ENCODE measurements at regions not wholly inside any gene's neighbourhood (a gene's known extent, or its start where the extent isn't known, plus 50 kb on each side); places are given as distances from the start of the nearest gene placed in this dataset.
A peak's percentile ranks its signal among the peaks of the same experiment; 100 is the strongest.

DNA sequence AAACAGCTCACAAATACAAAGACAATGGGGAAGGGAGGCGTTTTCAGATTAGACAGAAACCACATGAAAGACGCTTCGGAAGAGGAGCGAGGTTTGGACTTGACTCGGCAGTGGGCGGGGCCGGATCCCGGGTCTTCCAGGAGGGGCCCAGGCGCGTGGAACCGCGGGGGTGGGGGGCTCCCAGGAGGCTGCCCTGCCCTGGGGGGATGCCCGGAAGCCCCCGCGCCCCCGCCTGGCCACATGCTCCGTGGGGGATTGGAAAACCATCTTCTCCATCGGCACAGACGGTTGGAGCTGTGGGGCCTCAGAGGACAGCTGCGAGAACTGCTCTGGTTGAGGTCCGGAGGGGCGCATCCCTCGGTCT, 186.0 kb upstream of the SHH start:
- Histone ChIP-seq H3K9me3 (no peaks in the 10 kb centered on the region), H3K4me1 (no peaks in the 10 kb centered on the region), H3K27me3 (peaks cover 0 to 24% of the 10 kb centered on the region in 2 donors), H3K36me3 (no peaks in the 10 kb centered on the region), H3K4me3 (peak overlapping the region in 2 of 3 donors; percentile 24 to 26), H3K27ac (no peak overlapping the region)
- intact Hi-C loops (cut with DNase I; ENCODE audit: low total_unique reads), result no loop called here
- DNase-seq (ENCODE audit: low spot score in 2 of 2), result peak in 1 of 2 donors; percentile 31
- TF ChIP-seq POLR2A (IDR thresholded peaks at IDR 0.05) (no peak), POLR2AphosphoS5 (IDR thresholded peaks at IDR 0.05) (no peak), CTCF (IDR thresholded peaks at IDR 0.05) (no peak)

GRCh38 chr7:155997431-155998327, 185.4 kb upstream of the SHH start:
- peaks cover 0 to 24% of the 10 kb centered on the region in 2 donors for H3K27me3 ChIP-seq
- peak overlapping the region in 2 of 3 donors; percentile 24 to 26 for H3K4me3 ChIP-seq
- no peak overlapping the region for H3K27ac ChIP-seq
- peak in 1 of 2 donors; percentile 22 for DNase-seq (ENCODE audit: low spot score in 2 of 2)
- no peak for TF ChIP-seq POLR2AphosphoS5 (IDR thresholded peaks at IDR 0.05)
- no peak for TF ChIP-seq CTCF (IDR thresholded peaks at IDR 0.05)
- no peak for TF ChIP-seq POLR2A (IDR thresholded peaks at IDR 0.05)
- no peaks in the 10 kb centered on the region for H3K4me1 ChIP-seq
- intact Hi-C loops (cut with DNase I; ENCODE audit: low total_unique reads), result no loop called here
- H3K36me3 ChIP-seq, result no peaks in the 10 kb centered on the region
- no peaks in the 10 kb centered on the region for H3K9me3 ChIP-seq

DNA sequence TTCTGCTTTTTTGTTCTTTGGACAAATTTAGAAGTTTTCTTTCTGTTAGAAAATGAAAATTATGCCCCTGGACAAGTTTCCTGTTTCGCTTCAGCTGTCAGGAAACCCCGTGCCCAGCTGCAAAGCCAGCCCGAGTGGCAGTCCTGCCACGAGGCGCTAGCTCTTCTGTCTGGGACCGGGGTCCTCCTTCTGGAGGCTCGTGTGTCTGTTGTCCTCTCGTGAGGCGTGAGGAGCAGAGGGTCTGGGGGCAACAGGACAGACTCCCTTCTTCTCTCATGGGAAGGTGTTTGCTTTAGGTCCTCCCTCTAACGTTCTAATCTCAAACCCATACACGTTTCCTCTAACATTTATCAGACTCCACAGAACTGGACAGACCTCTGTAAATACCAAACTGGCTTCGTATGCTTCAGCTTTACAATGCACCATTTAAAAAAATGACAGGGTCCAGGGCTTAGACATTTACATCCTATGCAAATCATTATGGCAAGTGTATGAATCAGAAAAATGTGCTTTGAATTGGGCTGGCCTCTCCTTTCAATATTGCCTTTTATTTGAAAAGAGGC, 184.5 kb upstream of the SHH start:
- DNase-seq (ENCODE audit: low spot score in 2 of 2), result peak in 1 of 2 donors; percentile 7

GRCh38 chr7:155995183-155995612, 182.9 kb upstream of the SHH start:
- Histone ChIP-seq H3K9me3 (peaks cover 0 to under 1% of the 10 kb centered on the region in 2 donors), H3K36me3 (no peaks in the 10 kb centered on the region), H3K4me3 (no peak overlapping the region), H3K27ac (no peak overlapping the region), H3K4me1 (no peaks in the 10 kb centered on the region), H3K27me3 (peaks cover 0 to 24% of the 10 kb centered on the region in 2 donors)
- TF ChIP-seq CTCF (IDR thresholded peaks at IDR 0.05) (no peak), POLR2A (IDR thresholded peaks at IDR 0.05) (no peak), POLR2AphosphoS5 (IDR thresholded peaks at IDR 0.05) (no peak)
- intact Hi-C loops (cut with DNase I; ENCODE audit: low total_unique reads), result no loop called here
- peak; percentile 9 to 20 for DNase-seq (ENCODE audit: low spot score in 2 of 2)

More for the DNA sequence above, 184.5 kb upstream of the SHH start:
- Histone ChIP-seq H3K4me3 (no peak overlapping the region), H3K27ac (no peak overlapping the region), H3K4me1 (no peaks in the 10 kb centered on the region), H3K27me3 (peaks cover 0 to 24% of the 10 kb centered on the region in 2 donors), H3K36me3 (no peaks in the 10 kb centered on the region), H3K9me3 (no peaks in the 10 kb centered on the region)
- intact Hi-C loops (cut with DNase I; ENCODE audit: low total_unique reads), result no loop called here
- TF ChIP-seq POLR2AphosphoS5 (IDR thresholded peaks at IDR 0.05) (no peak), CTCF (IDR thresholded peaks at IDR 0.05) (no peak), POLR2A (IDR thresholded peaks at IDR 0.05) (no peak)

DNA sequence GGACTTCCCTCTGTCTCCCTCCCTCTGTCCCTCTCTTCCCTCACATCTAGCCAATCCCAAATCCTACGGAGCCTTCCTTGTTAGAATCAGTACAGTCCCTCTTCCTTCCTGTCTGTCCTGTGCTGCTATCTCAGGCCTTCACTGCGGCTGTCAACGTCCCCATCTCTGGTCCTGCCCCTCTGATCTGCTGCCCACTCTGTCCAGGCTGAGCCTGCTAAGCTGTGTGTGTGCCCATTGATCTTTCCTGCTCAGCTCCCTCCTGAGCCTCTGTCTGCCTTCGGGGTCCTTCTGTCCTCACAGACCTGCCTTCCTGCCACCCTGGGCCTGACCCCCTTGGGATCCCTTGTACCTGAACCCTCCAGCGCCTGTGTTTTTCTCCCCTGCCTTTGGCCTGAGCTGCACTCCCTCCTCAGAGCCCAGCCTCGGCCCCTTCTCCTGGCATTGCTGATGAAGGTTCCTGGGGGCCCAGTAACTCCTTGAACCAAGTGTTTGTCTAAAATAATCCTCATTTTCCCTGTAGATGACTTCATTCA, 182.1 kb upstream of the SHH start:
- intact Hi-C loops (cut with DNase I; ENCODE audit: low total_unique reads), result no loop called here
- H3K27ac ChIP-seq, result no peak overlapping the region
- no peaks in the 10 kb centered on the region for H3K36me3 ChIP-seq
- H3K4me1 ChIP-seq, result no peaks in the 10 kb centered on the region
- TF ChIP-seq CTCF (IDR thresholded peaks at IDR 0.05) (no peak), POLR2AphosphoS5 (IDR thresholded peaks at IDR 0.05) (no peak), POLR2A (IDR thresholded peaks at IDR 0.05) (no peak)
- peaks cover 0 to 22% of the 10 kb centered on the region in 2 donors for H3K27me3 ChIP-seq
- peak in 1 of 2 donors; percentile 25 for DNase-seq (ENCODE audit: low spot score in 2 of 2)
- H3K4me3 ChIP-seq, result no peak overlapping the region
- H3K9me3 ChIP-seq, result peaks cover 0 to 9% of the 10 kb centered on the region in 2 donors

Data from breast epithelium (tissue), 4 donors.